CD14-positive monocyte (primary cell): ENCODE measurements at regions not wholly inside any gene's neighbourhood (a gene's known extent, or its start where the extent isn't known, plus 50 kb on each side); places are given as distances from the start of the nearest gene placed in this dataset.

Experiments used
- DNase-seq, 3 donors: peaks; one replicate each; pipeline ENCODE4 v3.0.0-alpha.2; 2011 to 2022
- H2AFZ ChIP-seq: 2 replicates; pipeline ENCODE4 v1.6.0; 2012; ENCODE audit warnings: mild to moderate bottlenecking, low read depth, low read length, inconsistent platforms; ENCODE audit not compliant: insufficient read depth, poor library complexity, severe bottlenecking
- H3K27ac ChIP-seq, 2 donors: 1 replicate in 1 of 2; 2 replicates in 1 of 2; pipeline ENCODE4 v1.5.1; 2012 to 2013; ENCODE audit warnings: low read length in 2 of 2, control low read depth in 1 of 2, inconsistent platforms in 1 of 2, low read depth in 1 of 2, mild to moderate bottlenecking in 1 of 2
- H3K27me3 ChIP-seq, 2 donors: one replicate each; pipeline versions ENCODE4 v1.6.0 to v1.6.1; 2011 to 2013; ENCODE audit warnings: low read length in 2 of 2; ENCODE audit not compliant: control insufficient read depth in 2 of 2, insufficient read depth in 2 of 2
- H3K36me3 ChIP-seq, 2 donors: replicated peaks in 1 of 2; 1 replicate in 1 of 2; 2 replicates in 1 of 2; pipeline versions ENCODE4 v1.5.1 to v1.6.1; 2012 to 2013; ENCODE audit warnings: low read length in 2 of 2, control low read depth in 1 of 2, inconsistent platforms in 1 of 2, mild to moderate bottlenecking in 1 of 2; ENCODE audit not compliant: insufficient read depth in 2 of 2, control insufficient read depth in 1 of 2
- H3K4me1 ChIP-seq, 2 donors: 1 replicate in 1 of 2; 2 replicates in 1 of 2; pipeline versions ENCODE4 v1.5.1 to v1.6.1; 2012 to 2013; ENCODE audit warnings: low read length in 2 of 2, control low read depth in 1 of 2, inconsistent platforms in 1 of 2, mild to moderate bottlenecking in 1 of 2, moderate library complexity in 1 of 2; ENCODE audit not compliant: insufficient read depth in 2 of 2, control insufficient read depth in 1 of 2
- H3K4me2 ChIP-seq: replicated peaks from 2 replicates; pipeline ENCODE3; 2012; ENCODE audit warnings: low read length, moderate library complexity, mild to moderate bottlenecking; ENCODE audit not compliant: poor library complexity, severe bottlenecking; ENCODE audit errors: extremely low read depth
- H3K4me3 ChIP-seq, 3 experiments: fragments of 200-600 bp in 1 of 3; sonication (generic) in 1 of 3; replicated peaks in 1 of 3; 1 replicate in 2 of 3; 2 replicates in 1 of 3; pipeline ENCODE4 v1.5.1; 2011 to 2013; ENCODE audit warnings: low read length in 3 of 3, mild to moderate bottlenecking in 3 of 3, control low read depth in 2 of 3, low read depth in 2 of 3, inconsistent platforms in 1 of 3, moderate library complexity in 1 of 3
- H3K79me2 ChIP-seq: 2 replicates; pipeline ENCODE4 v1.6.0; 2012; ENCODE audit warnings: mild to moderate bottlenecking, control low read depth, inconsistent platforms, low read length, moderate library complexity; ENCODE audit not compliant: insufficient read depth
- H3K9ac ChIP-seq: 2 replicates; pipeline ENCODE4 v1.6.0; 2017; ENCODE audit warnings: low read length, mild to moderate bottlenecking; ENCODE audit not compliant: insufficient read depth, poor library complexity, severe bottlenecking
- H3K9me3 ChIP-seq, 2 donors: replicated peaks in 1 of 2; 1 replicate in 1 of 2; 2 replicates in 1 of 2; pipeline versions ENCODE4 v1.5.1 to v1.6.1; 2012 to 2013; ENCODE audit warnings: low read length in 2 of 2, control low read depth in 1 of 2; ENCODE audit not compliant: control insufficient read depth in 1 of 2, insufficient read depth in 1 of 2
- H4K20me1 ChIP-seq: 2 replicates; pipeline ENCODE4 v1.6.0; 2012; ENCODE audit warnings: mild to moderate bottlenecking, low read length, control low read depth, moderate library complexity; ENCODE audit not compliant: insufficient read depth
- H3K27ac Mint-ChIP-seq, 7 donors: one replicate each; pipeline ENCODE4 v1.8.0; 2020; ENCODE audit warnings: mild to moderate bottlenecking in 7 of 7, mixed read lengths in 7 of 7, moderate library complexity in 6 of 7, inconsistent platforms in 2 of 7
- H3K27me3 Mint-ChIP-seq, 3 donors: one replicate each; pipeline ENCODE4 v1.8.0; 2021 to 2022; ENCODE audit warnings: low read depth in 3 of 3, mild to moderate bottlenecking in 3 of 3, mixed read lengths in 3 of 3, moderate library complexity in 3 of 3, inconsistent platforms in 1 of 3
- H3K36me3 Mint-ChIP-seq, 2 donors: one replicate each; pipeline ENCODE4 v1.8.0; 2020; ENCODE audit warnings: mixed read lengths in 2 of 2, inconsistent platforms in 1 of 2, mild to moderate bottlenecking in 1 of 2
- H3K4me1 Mint-ChIP-seq: one replicate; pipeline ENCODE4 v1.8.0; 2020; ENCODE audit warnings: mild to moderate bottlenecking, mixed read lengths
- H3K4me3 Mint-ChIP-seq, 2 donors: one replicate each; pipeline ENCODE4 v1.8.0; 2020; ENCODE audit warnings: mild to moderate bottlenecking in 2 of 2, mixed read lengths in 2 of 2, moderate library complexity in 1 of 2
- H3K9me3 Mint-ChIP-seq, 7 donors: one replicate each; pipeline ENCODE4 v1.8.0; 2020 to 2022; ENCODE audit warnings: mixed read lengths in 7 of 7, mild to moderate bottlenecking in 6 of 7, moderate library complexity in 6 of 7, inconsistent platforms in 2 of 7
- WGBS: methylation state at CpG from one replicate; pipeline ENCODE4 v1.1.5; 2013; ENCODE audit warnings: missing lambda C conversion rate; ENCODE audit not compliant: insufficient coverage; 5-methylcytosine and 5-hydroxymethylcytosine counted together
- intact Hi-C, 2 donors: fragments of 100-400 bp; cut with micrococcal nuclease; formaldehyde crosslinking; loops; one replicate each; pipeline versions ENCODE4 v1.15.0 to v1.15.1; 2023
- TF ChIP-seq, protein P1 (sequence below): fragments of 200-600 bp; IDR thresholded peaks from one replicate; pipeline ENCODE4 v1.8.0; 2022; ENCODE audit warnings: antibody characterized with exemption, mild to moderate bottlenecking

DNA sequence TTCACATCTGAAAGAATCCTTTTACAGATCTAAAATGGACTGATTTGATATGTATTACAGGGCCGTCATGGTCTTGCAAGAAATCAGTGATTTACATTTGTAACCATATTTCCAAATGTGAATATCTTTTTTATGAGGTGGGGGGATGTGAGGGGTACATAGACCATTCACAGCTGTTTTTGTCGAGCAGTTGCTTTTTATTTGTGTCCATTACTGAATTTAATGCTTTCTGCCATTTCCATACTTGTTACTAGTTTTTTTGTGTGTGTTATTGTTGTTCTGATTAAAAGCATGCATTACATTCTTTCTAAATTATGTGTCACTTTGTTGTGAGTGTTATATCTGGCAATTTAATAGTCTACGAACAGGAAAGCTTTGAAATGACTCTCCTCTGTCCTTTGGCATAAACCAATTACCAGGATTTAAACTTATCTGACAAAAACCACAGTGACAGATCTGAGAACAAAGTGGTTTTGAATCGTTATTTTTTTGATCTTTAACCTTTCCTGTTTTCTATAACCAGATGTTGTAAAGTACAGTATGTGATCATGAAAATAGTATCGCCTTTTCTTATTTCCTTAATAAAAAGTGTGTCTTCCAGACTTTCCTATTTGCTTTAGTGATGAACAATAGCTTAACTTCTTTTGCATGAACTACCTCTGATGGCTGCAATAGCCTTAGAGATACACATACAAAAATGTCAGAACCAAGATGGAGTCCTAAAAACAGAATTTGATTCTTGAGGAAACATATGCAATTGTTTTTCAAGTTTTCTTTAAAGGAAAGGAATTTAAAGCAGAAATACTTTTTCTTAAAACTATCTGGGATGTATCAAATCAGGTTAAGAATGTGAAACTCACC, 354.2 kb upstream of the ACVR2A start:
- no peak overlapping the region for H3K9ac ChIP-seq
- no peaks in the 10 kb centered on the region for H3K79me2 ChIP-seq
- H3K4me2 ChIP-seq = no peak overlapping the region
- DNase-seq = no peak
- Mint-ChIP-seq H3K27me3 (peaks cover 0 to 2% (median 2%) of the 10 kb centered on the region in 3 donors), H3K4me1 (no peaks in the 10 kb centered on the region), H3K36me3 (no peaks in the 10 kb centered on the region), H3K27ac (no peak overlapping the region), H3K4me3 (no peak overlapping the region), H3K9me3 (peaks cover 0 to 4% (median 0%) of the 10 kb centered on the region in 7 donors)
- H3K27ac ChIP-seq = no peak overlapping the region
- H3K9me3 ChIP-seq = no peaks in the 10 kb centered on the region
- H3K4me1 ChIP-seq = no peaks in the 10 kb centered on the region
- H3K27me3 ChIP-seq = no peaks in the 10 kb centered on the region
- H2AFZ ChIP-seq = no peak overlapping the region
- no peaks in the 10 kb centered on the region for H3K36me3 ChIP-seq
- no peak overlapping the region for H3K4me3 ChIP-seq
- intact Hi-C loops = no loop called here
- TF ChIP-seq, protein P1, sequence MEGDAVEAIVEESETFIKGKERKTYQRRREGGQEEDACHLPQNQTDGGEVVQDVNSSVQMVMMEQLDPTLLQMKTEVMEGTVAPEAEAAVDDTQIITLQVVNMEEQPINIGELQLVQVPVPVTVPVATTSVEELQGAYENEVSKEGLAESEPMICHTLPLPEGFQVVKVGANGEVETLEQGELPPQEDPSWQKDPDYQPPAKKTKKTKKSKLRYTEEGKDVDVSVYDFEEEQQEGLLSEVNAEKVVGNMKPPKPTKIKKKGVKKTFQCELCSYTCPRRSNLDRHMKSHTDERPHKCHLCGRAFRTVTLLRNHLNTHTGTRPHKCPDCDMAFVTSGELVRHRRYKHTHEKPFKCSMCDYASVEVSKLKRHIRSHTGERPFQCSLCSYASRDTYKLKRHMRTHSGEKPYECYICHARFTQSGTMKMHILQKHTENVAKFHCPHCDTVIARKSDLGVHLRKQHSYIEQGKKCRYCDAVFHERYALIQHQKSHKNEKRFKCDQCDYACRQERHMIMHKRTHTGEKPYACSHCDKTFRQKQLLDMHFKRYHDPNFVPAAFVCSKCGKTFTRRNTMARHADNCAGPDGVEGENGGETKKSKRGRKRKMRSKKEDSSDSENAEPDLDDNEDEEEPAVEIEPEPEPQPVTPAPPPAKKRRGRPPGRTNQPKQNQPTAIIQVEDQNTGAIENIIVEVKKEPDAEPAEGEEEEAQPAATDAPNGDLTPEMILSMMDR = no peak
- no CpG with 5 or more reads among the region's 5 CpGs for WGBS
- H4K20me1 ChIP-seq = no peaks in the 10 kb centered on the region

DNA sequence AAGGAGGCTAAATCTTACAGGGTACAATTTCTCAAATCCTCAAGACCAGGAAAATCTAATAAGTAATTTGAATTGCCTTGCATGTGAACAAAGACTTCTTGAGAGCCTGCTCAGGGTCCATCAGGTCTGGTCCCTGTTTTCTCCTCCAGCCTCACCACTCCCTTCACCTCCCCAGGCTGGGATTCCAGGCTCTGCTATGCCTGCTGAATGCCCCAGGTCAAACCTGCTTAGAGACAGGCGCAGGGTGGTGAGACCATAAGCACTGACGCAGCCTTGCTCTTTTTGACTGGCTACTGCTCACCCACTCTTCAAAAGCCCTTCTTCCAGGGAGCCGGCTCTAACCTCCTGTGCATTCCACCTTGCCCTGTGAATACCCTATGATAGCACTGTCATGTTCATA, 356.4 kb upstream of the ACVR2A start:
- H3K36me3 ChIP-seq = no peaks in the 10 kb centered on the region
- H3K4me2 ChIP-seq = no peak overlapping the region
- no peaks in the 10 kb centered on the region for H3K4me1 Mint-ChIP-seq
- no peaks in the 10 kb centered on the region for H3K9me3 Mint-ChIP-seq
- H2AFZ ChIP-seq = no peak overlapping the region
- no peaks in the 10 kb centered on the region for H3K4me1 ChIP-seq
- H3K27ac Mint-ChIP-seq = no peak overlapping the region
- no peak overlapping the region for H3K9ac ChIP-seq
- no peaks in the 10 kb centered on the region for H3K27me3 ChIP-seq
- H3K4me3 ChIP-seq = no peak overlapping the region
- H3K36me3 Mint-ChIP-seq = no peaks in the 10 kb centered on the region
- H4K20me1 ChIP-seq = no peaks in the 10 kb centered on the region
- intact Hi-C loops = no loop called here
- no peak overlapping the region for H3K27ac ChIP-seq
- no peak overlapping the region for H3K4me3 Mint-ChIP-seq
- H3K79me2 ChIP-seq = no peaks in the 10 kb centered on the region
- no peaks in the 10 kb centered on the region for H3K9me3 ChIP-seq
- TF ChIP-seq, protein P1 = no peak
- peaks cover 0 to 2% (median 2%) of the 10 kb centered on the region in 3 donors for H3K27me3 Mint-ChIP-seq
- no peak for DNase-seq
- WGBS = 80% methylated on average over 1 of the region's 3 CpGs
